Left cardiac atrium (tissue), 4 donors: ENCODE measurements at regions not wholly inside any gene's neighbourhood (a gene's known extent, or its start where the extent isn't known, plus 50 kb on each side); places are given as distances from the start of the nearest gene placed in this dataset.

ENCODE experiments used
- ATAC-seq, 2 donors: fragments of 200-7000 bp; cut with Tn5 transposase; one replicate each; pipeline ENCODE4 v1.9.1; 2020; ENCODE audit warnings: mild to moderate bottlenecking in 2 of 2, moderate library complexity in 2 of 2
- DNase-seq: peaks from one replicate; pipeline ENCODE4 v3.0.0-alpha.2; 2020
- intact Hi-C, 2 donors: fragments of 100-400 bp; cut with DNase I; formaldehyde crosslinking; loops; one replicate each; pipeline versions ENCODE4 v1.14.1 to v1.15.1; 2022 to 2023
- donor health status: DM: no; HTN: yes; CAD: no.
- donor health status: DM: no; HTN: yes; CAD: no; lungs with severe emphysema.
- donor health status: DM: yes; HTN: yes; CAD: no.
- donor health status: Dilated cardiomyopathy.

DNA sequence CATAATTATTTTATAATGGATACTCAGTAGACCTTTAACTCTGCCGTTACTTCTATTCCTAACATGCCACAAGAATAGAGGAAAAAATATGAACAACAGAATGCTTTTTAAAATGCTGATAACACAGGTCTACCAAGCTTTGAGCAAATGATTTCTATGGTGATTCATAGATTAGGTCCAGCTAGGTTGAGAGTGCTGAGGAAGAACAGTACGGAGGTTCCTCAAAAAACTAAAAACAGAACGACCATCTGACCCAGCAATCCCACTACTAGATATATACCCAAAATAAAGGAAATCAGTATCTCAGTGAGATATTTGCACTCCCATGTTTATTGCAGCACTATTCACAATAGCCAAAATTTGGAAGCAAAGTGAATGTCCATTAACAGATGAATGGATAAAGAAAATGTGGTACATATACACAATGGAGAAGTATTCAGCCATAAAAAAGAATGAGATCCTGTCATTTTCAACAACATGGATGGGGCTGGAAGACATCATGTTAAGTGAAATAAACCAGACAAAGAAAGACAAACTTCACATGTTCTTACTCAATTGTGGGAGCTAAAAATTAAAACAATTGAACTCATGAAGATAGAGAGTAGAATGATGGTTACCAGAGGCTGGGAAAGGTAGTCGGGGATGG, 111.6 kb upstream of the SERTAD2 start:
- intact Hi-C loops: loop anchor here in 1 of 2 donors (5.0 kb wide), 1 partner anchor 118 kb away; no protein-coding TSS in a partner anchor
- DNase-seq (no peak), ATAC-seq (no peak)

GRCh38 chr2:64766841-64767669, 113.3 kb upstream of the SERTAD2 start:
- ATAC-seq (no peak), DNase-seq (no peak)
- intact Hi-C loops: loop anchor here in 1 of 2 donors (5.0 kb wide), 1 partner anchor 120 kb away; no protein-coding TSS in a partner anchor

DNA sequence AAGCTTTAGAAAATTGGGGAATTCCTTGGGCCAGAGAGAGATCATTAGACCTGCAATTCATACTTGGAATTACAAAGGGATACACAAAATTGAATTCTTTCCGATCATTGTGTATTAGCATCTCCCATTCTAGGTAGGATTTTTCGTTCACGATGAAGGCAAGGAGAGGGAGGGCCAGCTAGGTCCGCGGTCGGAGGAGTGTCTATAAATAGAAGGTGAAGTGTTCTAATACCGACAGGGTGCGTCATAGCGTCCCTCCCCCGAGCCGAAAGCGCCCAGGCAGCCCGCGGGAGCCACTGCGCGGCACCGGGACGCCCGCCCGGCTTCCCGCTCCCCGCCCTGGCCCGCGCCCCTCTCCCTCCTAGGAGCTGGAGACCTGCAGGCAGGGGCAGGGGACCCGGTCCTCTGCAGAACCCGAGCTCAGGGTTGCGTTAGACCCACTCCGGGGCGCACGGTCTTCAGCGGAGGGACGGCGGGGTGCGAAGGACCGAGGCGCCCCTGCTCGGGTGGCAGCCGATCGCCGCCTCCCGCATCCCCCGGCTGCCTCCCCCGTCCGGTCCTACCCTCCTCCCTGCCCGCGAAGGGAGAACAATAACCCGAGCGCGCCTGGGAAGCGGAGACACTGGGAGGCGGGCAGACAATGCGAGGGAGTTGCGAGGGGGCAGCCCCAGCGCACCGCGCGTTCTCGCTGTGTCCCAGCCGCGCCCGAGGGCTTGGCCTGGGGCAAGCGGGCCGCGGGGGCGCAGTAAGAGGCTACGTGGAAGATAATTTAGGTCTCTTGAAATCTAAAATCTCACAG, 114.2 kb upstream of the SERTAD2 start:
- intact Hi-C loops: loop anchor here in 1 of 2 donors (5.0 kb wide), 1 partner anchor 121 kb away; no protein-coding TSS in a partner anchor
- ATAC-seq (peak; percentile 94 to 96), DNase-seq (peak; percentile 91)

GRCh38 chr2:64768491-64769005, 114.8 kb upstream of the SERTAD2 start:
- DNase-seq (no peak), ATAC-seq (no peak)
- intact Hi-C loops: loop anchor here in 1 of 2 donors (5.0 kb wide), 1 partner anchor 121 kb away; no protein-coding TSS in a partner anchor

GRCh38 chr2:64769392-64770044, 115.8 kb upstream of the SERTAD2 start:
- intact Hi-C loops: loop anchor here in 1 of 2 donors (5.0 kb wide), 2 partner anchors 88 to 122 kb away; no protein-coding TSS in a partner anchor
- no peak for DNase-seq

GRCh38 chr2:64770137-64770780, 116.5 kb upstream of the SERTAD2 start:
- intact Hi-C loops: loop anchor here in 1 of 2 donors (5.0 kb wide), 1 partner anchor 87 kb away; no protein-coding TSS in a partner anchor
- no peak for DNase-seq
- no peak for ATAC-seq

More at GRCh38 chr2:64769392-64770044, 115.8 kb upstream of the SERTAD2 start:
- ATAC-seq: no peak

GRCh38 chr2:64770781-64771334, 117.1 kb upstream of the SERTAD2 start:
- intact Hi-C loops: loop anchor here in 1 of 2 donors (5.0 kb wide), 1 partner anchor 86 kb away; no protein-coding TSS in a partner anchor
- ATAC-seq: peak; percentile 42 to 78
- peak; percentile 65 for DNase-seq

GRCh38 chr2:64771737-64772136, 118.0 kb upstream of the SERTAD2 start:
- no peak for ATAC-seq
- intact Hi-C loops: loop anchor here in 1 of 2 donors (5.0 kb wide), 1 partner anchor 86 kb away; no protein-coding TSS in a partner anchor
- no peak for DNase-seq

DNA sequence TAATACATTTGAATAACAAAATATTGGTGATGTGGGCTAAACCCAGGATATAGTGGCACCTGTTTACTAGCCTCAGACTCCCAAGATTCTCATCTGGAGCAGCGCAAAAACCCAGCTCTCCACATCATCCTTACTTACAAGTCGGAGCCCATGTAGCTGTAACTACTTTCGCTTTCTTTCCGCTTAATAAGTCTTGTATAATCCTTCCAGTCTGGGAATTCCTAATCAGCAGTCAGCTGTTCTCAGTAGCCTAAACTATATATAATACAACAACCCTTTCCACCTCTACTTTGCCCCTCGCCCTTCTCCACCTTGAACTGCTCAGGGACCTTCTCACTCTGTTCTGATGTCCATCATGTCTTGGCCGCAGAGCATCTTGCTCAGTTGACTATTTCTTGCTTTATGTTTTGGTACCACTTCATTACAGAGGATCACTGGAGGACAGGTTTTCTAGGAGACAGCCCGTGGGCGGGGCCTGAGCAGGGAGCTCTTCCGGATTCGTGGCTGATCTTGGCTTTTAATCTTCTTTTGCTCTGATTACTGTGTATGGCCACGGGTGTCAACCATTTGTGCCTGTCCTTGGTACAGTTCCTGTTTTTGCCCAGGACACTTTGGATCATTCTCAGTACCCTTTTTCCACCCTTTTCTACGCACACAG, 119.9 kb upstream of the SERTAD2 start:
- ATAC-seq (no peak), DNase-seq (no peak)
- intact Hi-C loops: loop anchor here in 1 of 2 donors (5.0 kb wide), 1 partner anchor 84 kb away; no protein-coding TSS in a partner anchor

GRCh38 chr2:64777841-64778240, 124.1 kb upstream of the SERTAD2 start:
- DNase-seq: no peak

GRCh38 chr2:64779117-64779690, 125.5 kb upstream of the SERTAD2 start:
- DNase-seq (no peak), ATAC-seq (peak; percentile 63 to 83)
- intact Hi-C loops: no loop called here

More at GRCh38 chr2:64777841-64778240, 124.1 kb upstream of the SERTAD2 start:
- no peak for ATAC-seq
- intact Hi-C loops: no loop called here

DNA sequence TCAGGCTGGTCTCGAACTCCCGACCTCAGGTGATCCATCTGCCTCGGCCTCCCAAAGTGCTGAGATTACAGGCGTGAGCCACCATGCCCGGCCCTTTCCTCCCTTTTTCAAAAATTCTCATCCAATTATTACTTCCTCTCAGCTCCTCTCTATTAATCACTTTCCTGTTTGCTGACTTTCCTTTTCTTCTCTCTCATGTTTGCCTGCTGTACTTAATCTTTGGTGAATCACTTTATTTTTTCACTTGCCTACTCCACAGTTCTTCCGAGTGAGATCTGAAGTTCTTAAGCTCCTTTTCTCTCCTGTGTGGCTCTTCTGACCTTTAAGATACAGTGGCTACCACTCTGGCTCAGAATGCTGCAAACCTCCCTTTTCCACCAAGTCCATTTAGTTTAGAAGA, 126.3 kb upstream of the SERTAD2 start:
- DNase-seq (no peak), ATAC-seq (no peak)
- intact Hi-C loops: no loop called here

GRCh38 chr2:64781711-64782390, 128.1 kb upstream of the SERTAD2 start:
- ATAC-seq (no peak), DNase-seq (no peak)
- intact Hi-C loops: no loop called here

- DNase-seq: no peak
- peak in 1 of 2 donors; percentile 74 for ATAC-seq
- intact Hi-C loops: no loop called here
Observed at GRCh38 chr2:64784168-64785061, 130.7 kb upstream of the SERTAD2 start.

DNA sequence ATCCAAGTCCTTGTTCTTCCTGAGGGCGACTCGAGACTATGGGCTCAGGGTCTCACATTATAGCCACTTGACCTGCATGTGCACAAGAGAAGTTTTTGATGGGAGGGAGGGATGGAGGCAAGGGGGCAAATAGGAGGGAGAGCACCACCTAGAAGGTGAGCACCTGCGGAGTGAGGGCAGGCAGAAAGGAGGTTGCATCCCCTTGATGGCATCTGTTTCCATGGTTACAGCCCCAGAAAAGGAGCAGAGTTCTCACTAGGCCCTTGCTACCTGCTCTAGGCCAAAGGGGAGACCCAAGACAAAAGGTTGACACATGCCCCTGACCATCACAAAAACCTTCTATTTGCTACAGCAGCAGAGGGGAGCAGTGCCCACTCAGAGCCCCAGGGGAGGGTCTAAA, 131.5 kb upstream of the SERTAD2 start:
- ATAC-seq: no peak
- intact Hi-C loops: no loop called here
- no peak for DNase-seq
